HTR-8/SVneo (cell line): ENCODE measurements at regions not wholly inside any gene's neighbourhood (a gene's known extent, or its start where the extent isn't known, plus 50 kb on each side); places are given as distances from the start of the nearest gene placed in this dataset.
"Not testable (repeated sequence)": the region's sequence is repeated elsewhere in the genome, so short reads cannot be mapped to it uniquely, and the experiment has no call there.

Source experiments
- DNase-seq: peaks from one replicate; pipeline ENCODE4 v3.0.0; 2011; ENCODE audit warnings: low spot score, mixed read lengths; ENCODE audit not compliant: insufficient read length
- FAIRE-seq: peaks from 2 replicates; lab custom pipeline; 2011; peaks lifted over from hg19 to GRCh38; lab: Jason Lieb, UNC

DNA sequence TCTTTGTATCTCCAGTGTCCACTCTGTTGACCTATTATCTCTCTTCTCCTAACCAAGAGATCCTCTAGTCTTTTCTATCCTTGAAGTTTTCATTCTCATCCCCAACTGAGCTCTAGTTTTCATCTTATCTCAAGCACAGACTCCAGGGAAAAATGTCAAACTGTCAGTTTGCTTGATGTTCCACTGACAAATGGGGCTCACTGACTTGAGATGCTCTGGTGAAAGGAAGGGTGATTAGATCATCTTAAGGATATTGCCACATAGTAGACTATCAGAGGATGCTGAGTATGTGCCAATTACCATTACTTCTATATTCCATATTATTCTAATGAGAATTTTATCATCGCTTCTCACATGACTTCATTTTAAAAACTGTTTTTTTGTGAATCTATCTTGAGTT, 2008.2 kb downstream of the ARAP2 start:
- DNase-seq, result no peak
- FAIRE-seq, result no peak

DNA sequence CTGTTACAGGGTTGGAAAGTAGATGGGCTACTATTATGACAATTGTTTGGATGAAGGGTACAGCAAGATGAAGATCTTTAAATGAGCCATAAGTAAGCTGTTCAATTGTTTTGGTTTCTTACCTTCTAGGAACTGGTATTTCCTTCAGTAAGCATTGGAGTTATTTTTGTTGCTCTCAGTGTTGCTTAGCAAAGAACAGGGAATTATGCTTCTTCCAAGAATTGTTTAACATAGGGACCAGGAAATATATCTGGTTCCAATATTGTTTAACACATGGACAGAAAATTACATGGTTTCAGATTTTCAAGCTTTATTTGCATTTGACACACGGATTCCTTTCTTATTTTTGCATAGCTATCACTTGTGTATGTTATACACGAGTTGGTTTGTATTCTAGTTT, 1999.0 kb downstream of the ARAP2 start:
- no peak for FAIRE-seq
- no peak for DNase-seq

DNA sequence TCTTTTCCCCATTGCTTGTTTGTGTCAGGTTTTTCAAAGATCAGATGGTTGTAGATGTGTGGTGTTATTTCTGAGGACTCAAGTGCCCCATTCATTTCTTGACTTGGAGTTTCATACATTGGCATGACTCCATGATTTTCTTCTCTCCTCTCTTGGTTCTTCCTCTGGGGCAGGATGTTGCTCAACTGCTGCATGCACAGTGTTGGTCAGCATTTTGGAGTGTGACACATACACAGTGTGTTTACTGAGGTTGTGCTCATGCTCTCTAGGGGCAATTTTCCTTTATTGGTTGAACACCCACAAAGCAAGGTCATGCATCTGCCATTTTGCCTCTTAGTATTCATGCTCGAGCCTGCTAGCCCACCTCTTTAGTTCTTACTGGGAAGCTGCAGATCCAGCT, 1993.8 kb downstream of the ARAP2 start:
- DNase-seq (no peak), FAIRE-seq (no peak)

DNA sequence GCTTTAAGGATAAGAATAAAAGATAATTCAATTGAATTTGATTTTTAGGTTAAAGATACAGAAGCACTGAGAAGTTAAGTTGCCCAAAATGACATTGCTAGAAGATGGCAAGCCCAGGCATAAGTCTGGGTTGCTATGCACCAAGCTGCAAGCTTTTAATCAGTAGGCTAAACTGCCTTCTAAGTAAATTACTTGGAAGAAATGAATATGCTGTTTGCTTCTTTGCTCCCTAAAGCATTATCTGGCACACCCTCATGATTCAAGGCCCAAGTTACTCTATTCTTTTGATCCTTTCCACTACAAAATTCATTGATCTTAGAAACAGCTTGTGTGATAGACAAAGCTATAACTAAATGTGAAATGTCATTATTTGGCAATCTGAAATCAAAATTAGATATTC, 1991.1 kb downstream of the ARAP2 start:
- no peak for DNase-seq
- FAIRE-seq, result no peak

DNA sequence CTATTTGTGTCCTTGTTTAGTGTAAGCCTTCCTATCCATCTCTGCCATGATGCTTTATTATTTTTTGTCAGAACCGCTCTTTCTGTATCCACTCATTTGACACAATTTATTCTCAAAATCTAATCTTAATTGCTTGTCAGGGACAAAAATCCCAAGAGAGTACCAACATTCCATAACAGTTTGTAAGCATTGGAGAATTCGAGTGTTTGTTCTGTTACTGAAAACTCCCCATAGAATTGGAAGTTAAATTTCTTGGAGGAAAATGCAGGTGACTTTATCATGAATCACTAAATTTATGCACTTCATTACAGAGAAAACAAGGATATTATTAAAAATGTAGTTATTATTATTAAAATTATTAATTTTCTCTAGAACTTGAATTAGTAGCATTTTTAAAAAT, 1986.1 kb downstream of the ARAP2 start:
- FAIRE-seq, result no peak
- DNase-seq, result no peak

DNA sequence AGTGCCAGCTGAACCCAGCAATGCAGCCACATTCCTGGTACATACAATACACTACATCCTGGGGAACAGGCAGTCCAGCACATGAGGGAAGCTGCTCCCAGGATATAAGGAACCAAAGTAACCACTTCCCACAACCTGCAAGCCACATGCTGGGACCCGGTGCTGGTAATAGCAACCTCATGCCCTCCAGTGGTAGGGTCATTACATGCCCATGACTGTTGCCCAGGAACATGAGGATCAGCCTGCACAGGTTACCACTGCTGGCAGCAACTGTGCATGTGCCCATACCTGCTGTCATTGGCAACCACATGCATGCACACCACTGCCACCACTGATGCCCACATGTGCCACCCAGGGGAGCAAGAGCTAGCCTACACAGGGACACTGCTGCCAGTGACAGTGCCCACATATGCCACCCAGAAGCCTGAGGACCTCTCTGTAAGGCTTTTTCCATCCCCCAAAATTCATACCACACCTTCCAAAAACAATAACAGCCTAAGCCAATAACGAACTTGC, 1982.5 kb downstream of the ARAP2 start:
- DNase-seq (no peak), FAIRE-seq (no peak)

DNA sequence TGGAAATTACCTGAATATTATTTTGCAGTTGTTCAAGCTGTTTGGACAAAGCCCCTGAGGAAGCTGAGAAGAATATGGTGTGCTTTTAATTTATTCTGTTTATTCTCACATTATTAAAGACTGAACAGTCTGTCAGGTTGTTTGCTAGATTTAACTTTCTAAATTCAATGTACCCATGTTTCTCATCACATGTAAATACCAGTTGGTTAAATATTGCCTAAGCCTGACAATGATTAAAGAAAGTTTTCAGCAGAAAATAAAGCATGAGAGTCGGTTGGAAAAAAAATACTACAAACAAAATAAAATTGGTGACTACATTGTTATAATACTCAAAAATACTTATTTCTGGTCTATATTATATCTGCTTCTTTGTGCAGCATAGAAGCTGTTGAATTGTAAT, 1974.7 kb downstream of the ARAP2 start:
- DNase-seq, result no peak

DNA sequence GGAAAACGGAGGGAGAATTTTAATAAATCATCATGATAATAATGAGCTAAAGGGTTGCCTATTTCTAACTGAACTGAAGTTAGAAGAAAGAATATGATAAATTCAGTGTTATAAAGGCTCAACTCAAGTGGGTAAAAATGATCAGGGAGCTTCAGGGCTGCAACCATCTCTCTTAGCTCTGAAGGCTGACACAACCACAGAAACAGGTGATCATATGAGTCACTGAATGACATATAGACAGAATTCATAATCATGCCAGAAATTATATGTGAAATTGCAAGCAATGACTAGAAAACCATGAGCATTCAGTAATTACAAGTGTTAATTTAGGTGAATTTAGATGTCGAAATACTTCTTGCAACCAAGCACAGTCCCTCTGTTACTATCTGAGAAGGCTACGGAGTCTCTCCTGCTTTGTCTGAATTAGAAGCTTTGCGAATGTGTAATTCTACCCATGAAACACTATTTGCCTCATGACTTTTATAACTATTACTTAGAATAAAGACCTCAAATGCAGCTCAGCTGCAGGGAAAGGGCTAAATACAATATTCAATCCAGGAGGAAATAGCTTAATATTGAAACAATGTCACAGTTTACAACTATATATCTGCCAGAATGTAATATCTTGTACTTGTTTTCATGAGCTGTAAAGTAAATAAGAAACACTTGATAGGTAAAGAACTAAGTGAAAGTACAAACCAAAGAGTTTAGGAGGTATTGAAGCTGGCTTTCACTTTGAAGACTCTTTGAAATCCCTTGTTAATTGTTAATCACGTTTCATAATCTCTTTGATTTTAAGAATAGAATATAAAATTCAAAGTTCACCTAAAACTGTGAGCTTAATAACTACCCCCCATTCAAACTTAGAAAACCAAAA, 1972.6 kb downstream of the ARAP2 start:
- no peak for FAIRE-seq
- DNase-seq, result no peak

More for the DNA sequence above, 1974.7 kb downstream of the ARAP2 start:
- FAIRE-seq, result no peak

DNA sequence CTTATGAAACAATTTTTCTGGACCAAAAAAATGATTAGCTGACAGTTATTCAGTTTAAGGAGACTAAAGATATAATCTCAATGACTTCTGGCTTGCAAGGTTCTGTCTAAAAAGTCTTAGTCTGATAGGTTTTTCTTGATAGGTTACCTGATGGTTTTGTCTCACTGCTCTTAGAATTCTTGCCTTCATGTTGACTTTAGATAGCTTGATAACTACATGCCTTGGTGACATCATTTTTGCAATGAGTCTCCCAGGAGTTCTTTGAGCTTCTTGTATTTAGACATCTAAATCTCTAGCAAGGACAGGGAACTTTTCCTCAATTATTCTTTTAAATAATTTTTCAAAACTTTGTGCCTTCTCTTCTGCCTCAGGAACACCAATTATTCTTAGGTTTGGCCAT, 1965.3 kb downstream of the ARAP2 start:
- DNase-seq (no peak), FAIRE-seq (no peak)

DNA sequence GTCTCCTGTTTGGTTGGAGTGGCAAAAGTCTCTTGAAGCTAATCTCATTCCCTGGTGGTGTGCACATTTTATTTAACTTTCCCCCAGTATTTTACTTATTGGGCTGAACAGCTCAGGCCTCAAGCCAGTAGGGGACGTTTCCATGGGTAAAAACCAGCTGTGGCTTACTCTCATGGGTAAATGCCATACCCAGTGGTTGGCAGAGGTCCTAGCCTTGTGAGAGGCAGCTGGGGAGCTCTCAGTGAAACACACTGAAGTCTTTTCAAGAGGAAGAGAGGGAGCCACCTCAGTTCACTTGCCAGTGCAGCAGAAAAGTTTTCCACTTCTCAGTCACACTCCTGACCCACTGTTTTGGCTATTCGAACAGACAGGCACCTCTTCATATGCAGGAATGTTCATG, 1964.2 kb downstream of the ARAP2 start:
- no peak for FAIRE-seq

DNA sequence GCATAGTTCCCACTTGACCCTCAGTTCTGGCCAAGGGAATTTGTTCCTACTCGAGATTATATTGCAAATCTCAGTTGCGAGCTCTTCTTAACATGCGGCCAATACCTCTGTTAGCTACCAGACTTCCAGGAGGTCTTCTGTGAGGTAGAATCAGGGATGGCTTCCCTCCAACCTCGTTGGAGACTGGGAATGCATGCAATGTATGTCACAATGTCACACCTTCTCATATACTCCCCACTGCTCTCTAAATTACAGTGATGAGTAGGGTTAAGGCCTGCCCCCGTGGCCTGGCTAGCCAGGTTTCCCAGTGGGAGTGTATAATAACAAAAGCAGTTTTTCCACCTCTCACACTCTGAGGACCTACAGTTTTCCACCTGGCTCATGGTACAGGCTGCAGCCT, 1962.5 kb downstream of the ARAP2 start:
- FAIRE-seq, result no peak

More for the DNA sequence above, 1964.2 kb downstream of the ARAP2 start:
- DNase-seq, result no peak

DNA sequence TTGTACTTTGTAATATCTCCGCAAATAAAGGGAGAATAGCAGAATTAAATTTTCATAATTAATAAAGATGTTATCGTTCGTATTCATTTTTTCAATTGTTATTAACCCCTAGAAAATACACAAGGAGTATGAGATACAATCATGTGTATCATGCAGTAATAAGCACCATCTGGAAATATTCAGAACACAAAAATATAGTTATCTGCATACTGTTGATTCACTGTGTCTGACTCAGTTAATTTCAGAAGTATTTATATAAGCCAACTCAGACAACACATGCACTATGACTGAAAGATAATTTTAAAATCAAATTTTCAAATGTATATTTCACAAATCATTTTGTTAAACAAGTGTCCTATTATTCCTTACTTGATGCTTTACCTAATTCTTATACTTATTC, 1954.8 kb downstream of the ARAP2 start:
- FAIRE-seq (no peak), DNase-seq (no peak)

More for the DNA sequence above, 1962.5 kb downstream of the ARAP2 start:
- DNase-seq, result no peak

DNA sequence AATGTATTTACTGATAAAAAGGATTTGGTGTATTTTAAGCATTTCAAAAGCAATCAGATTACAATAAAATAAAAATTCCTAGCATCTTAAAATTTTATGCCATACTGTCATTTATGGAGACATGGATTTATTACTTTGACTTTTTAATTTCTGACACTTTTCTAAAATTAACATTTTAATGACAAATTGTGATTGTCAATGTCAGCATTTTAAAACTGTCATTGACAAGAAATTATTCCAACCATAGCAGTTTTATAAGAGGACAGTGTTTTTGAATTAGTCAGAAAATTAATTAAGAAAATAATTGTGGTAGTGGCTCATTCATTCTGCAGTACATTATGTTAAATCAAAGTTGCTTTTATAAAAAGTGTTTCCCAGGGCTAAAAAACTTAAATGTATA, 1954.4 kb downstream of the ARAP2 start:
- DNase-seq (no peak), FAIRE-seq (no peak)

DNA sequence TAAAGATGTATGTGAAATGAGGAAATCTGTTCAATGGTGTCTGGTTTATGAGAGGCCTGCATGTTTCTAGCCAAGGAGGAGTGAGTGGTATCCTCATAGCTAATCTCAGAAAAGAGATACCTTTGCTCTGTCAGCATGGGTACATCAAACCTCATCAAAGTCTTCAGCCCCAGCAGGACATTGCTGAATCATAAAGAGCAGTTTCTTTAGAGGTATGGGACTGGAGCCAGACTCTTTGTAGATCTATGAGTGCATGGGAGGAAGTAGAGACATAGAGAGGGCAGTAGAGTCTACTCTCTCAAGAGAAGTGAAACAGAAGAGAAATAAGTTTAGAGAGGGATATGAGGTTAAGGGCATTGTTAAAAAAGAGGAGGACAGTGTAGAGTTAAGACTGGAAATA, 1950.9 kb downstream of the ARAP2 start:
- FAIRE-seq (no peak), DNase-seq (no peak)

DNA sequence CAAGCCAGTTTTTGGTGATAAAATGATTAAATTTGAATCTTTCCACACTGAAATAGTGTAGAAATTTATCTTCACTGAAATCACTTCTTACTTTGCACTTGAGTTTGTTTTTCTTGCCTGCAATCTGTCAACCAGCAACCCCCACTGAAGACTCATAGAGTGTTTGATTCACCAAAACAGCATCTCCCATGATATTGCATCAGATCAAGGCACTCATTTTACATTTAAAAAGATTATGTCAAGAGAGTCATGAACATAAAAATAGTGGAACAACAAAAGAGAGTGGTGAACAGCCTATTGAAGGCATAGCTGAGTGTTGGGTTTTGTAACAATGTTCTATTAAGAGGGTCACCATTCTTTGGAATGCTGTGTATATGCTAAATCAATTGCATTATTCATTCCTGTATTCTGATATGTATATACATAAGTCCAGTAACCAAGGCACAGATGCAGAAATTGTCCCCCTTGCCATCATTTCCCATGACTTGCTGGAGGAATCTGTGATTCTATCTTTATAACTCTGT, 1934.9 kb downstream of the ARAP2 start:
- FAIRE-seq (no peak), DNase-seq (no peak)

DNA sequence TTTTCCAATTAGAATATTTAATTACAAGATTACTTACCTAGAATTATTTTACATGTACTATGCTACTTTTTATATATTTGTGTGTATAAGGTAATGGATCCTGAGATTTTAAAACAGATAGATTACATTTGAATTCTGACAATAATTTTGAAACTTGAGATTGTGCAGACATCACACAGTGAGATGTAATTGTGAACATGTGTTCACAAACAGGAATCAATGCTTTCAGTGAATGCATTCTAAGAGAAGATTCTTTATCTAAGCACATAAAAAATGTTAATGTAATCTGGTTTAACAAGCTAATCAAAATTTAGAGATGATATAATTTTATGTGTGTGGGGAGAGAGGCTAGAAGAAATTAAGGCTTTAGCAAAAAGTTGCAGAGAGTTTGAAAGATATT, 1925.5 kb downstream of the ARAP2 start:
- no peak for FAIRE-seq
- no peak for DNase-seq

DNA sequence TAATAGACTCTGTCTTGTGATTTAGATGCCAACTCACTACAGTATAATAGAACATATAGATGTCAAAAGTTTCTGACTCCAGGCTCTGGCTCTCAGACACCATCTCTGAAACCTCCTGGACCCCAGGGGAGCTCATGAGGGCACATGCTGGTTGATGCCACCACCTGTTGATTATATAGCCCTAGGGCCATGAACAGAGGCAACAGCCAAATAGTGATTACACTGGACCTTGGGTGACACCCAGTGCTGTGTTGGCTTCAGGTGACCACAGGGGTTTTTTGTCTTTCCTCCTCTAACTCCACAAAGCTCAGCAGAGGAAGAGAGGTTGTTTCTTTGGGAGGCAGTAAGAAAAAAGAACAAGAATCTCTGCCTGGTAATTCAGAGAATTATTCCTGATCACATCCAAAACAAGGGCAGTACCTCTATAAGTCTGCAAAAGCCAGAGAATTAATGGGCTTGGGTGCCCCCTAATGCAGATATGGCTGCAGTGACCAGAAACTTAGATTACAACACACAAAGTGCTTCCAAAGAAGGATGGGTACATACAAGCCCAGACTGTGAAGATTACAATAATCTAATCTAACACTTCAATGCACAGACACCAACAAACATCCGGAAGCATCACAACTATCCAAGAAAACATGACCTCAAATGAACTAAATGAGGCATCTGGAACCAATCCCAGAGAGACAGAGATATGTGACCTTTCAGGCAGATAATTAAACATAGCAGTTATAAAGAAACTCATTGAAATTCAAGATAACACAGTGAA, 1920.6 kb downstream of the ARAP2 start:
- no peak for DNase-seq
- no peak for FAIRE-seq

DNA sequence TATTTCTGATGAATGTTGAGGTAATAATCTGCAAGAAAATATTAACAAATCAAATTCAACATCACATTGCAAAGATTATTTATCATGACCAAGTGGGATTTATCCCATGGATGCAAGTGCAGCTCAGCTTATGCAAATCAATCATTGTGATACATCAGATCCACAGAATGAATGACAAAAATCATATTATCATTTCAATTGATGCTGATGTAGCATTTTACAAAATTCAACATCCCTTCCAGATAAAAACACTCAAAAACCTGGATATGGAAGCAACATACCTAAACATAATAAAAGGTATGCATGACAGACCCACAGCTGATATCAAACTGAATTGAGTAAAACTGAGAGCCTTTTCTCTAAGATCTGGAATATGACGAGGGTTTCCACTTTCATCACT, 1915.4 kb downstream of the ARAP2 start:
- DNase-seq, result no peak
- FAIRE-seq, result no peak

DNA sequence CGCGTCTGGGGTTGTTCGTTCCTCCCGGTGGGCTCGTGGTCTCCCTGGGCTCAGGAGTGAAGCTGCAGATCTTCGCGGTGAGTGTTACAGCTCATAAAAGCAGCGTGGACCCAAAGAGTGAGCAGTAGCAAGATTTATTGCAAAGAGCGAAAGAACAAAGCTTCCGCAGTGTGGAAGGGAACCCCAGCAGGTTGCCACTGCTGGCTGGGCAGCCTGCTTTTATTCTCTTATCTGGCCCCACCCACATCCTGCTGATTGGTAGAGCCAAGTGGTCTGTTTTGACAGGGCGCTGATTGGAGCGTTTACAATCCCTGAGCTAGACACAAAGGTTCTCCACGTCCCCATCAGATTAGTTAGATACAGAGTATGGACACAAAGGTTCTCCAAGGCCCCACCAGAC, 1909.2 kb downstream of the ARAP2 start:
- not testable (repeated sequence) for FAIRE-seq, DNase-seq

DNA sequence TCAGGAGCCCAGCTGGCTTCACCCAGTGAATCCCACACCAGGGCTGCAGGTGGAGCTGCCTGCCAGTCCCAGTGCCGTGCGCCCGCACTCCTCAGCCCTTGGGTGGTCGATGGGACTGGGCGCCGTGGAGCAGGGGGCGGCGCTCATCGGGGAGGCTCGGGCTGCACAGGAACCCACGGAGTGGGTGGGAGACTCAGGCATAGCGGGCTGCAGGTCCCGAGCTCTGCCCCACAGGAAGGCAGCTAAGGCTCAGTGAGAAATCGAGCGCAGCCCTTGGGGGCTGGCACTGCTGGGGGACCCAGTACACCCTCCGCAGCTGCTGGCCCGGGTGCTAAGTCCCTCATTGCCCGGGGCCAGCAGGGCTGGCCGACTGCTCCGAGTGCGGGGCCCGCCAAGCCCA, 1908.8 kb downstream of the ARAP2 start:
- DNase-seq, FAIRE-seq: not testable (repeated sequence)

DNA sequence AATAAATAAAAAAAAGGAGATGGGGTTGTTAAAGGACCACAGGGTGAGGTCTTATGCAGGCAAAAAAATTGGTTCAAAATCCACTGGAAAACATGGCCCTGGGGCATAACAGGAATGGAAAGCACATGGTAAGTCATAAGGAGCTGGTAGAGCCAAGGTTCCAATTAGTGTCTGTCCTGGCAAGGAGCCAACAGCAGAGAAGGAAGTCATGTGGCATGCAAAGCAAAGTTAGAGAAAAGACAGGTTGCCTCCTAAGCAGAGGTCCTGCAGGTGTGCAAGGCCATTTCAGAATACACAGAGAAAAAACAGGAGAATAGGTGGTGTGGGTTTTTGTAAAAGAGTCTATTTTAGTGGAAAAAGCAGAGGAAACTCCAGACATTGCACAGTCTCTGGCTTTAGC, 1881.7 kb downstream of the ARAP2 start:
- no peak for FAIRE-seq
- DNase-seq, result no peak
